ENCODE measurements at regions not wholly inside any gene's neighbourhood (a gene's known extent, or its start where the extent isn't known, plus 50 kb on each side); places are given as distances from the start of the nearest gene placed in this dataset.

- TF ChIP-seq CTCF (conservative IDR thresholded peaks at IDR 0.05 in 1 of 2, IDR thresholded peaks at IDR 0.05 in 1 of 2; ENCODE audit: low read depth in 1 of 2, low read length in 2 of 2) (no peak), EZH2 (IDR thresholded peaks at IDR 0.05; ENCODE audit: low read length, missing control alignments) (no peak)
These were observed 283.1 kb downstream of the SMARCA2 start for GRCh38 chr9:2298217-2298616.

All from fibroblast of lung (primary cell).